ENCODE measurements at regions not wholly inside any gene's neighbourhood (a gene's known extent, or its start where the extent isn't known, plus 50 kb on each side); places are given as distances from the start of the nearest gene placed in this dataset.

GRCh38 chr16:9389543-9390207 is 298.2 kb downstream of the HAPSTR1 start:
- no peak for TF ChIP-seq CTCF (IDR thresholded peaks at IDR 0.05)
- TF ChIP-seq POLR2AphosphoS5 (IDR thresholded peaks at IDR 0.05; ENCODE audit: low read depth, low read length): no peak
- TF ChIP-seq REST (IDR thresholded peaks at IDR 0.05; ENCODE audit: insufficient read depth in 1 of 2, low read depth in 2 of 2, low read length in 1 of 2): no peak
- TF ChIP-seq TCF7L2 (IDR thresholded peaks at IDR 0.05; ENCODE audit: low read depth, low read length): no peak
- no peak for TF ChIP-seq SIN3A (IDR thresholded peaks at IDR 0.05; ENCODE audit: borderline replicate concordance, insufficient read depth, low read depth, low read length)
